Caco-2 (cell line): ENCODE measurements at regions not wholly inside any gene's neighbourhood (a gene's known extent, or its start where the extent isn't known, plus 50 kb on each side); places are given as distances from the start of the nearest gene placed in this dataset.
"Not testable (repeated sequence)": the region's sequence is repeated elsewhere in the genome, so short reads cannot be mapped to it uniquely, and the experiment has no call there.

Experiments
- BruUV-seq: library from RNA; stranded (reverse); fragments of 400-500 nt; replicated peaks from 2 replicates; lab custom pipeline; 2021; lab: Mats Ljungman, UMichigan
- CTCF ChIA-PET: fragments of 300-600 bp; sonication (Branson Sonifier 250); formaldehyde crosslinking; loops from one replicate; lab custom pipeline; 2022; ENCODE audit warnings: antibody characterized with exemption; lab: Charles Lee
- POLR2A ChIA-PET: fragments of 300-600 bp; sonication (Branson Sonifier 250); formaldehyde crosslinking; loops from one replicate; lab custom pipeline; 2022; ENCODE audit warnings: antibody characterized with exemption; lab: Charles Lee
- DNase-seq, 2 experiments: peaks; one replicate each; pipeline versions ENCODE4 v3.0.0 to v3.0.0-alpha.2; 2020 to 2022
- H3K27me3 ChIP-seq: replicated peaks from 2 replicates; pipeline ENCODE4 v1.6.0; 2011; ENCODE audit warnings: low read length; ENCODE audit not compliant: control insufficient read depth, insufficient read depth
- H3K36me3 ChIP-seq: 2 replicates; pipeline ENCODE4 v1.5.1; 2011; ENCODE audit warnings: low read length; ENCODE audit not compliant: control insufficient read depth, insufficient read depth
- H3K4me1 ChIP-seq: fragments of 250-450 bp; sonication (Bioruptor Pico); 2 replicates; pipeline ENCODE4 v1.5.1; 2020; ENCODE audit warnings: mild to moderate bottlenecking
- H3K4me3 ChIP-seq: 2 replicates; pipeline ENCODE4 v1.5.1; 2011; ENCODE audit warnings: low read depth, mild to moderate bottlenecking, control low read depth, low read length
- H3K9me3 ChIP-seq: fragments of 250-450 bp; sonication (Bioruptor Pico); 2 replicates; pipeline ENCODE4 v1.5.1; 2020; ENCODE audit warnings: mild to moderate bottlenecking, moderate library complexity
- H3K27ac Mint-ChIP-seq: one replicate; pipeline ENCODE4 v1.8.0; 2022; ENCODE audit warnings: mixed read lengths; ENCODE audit not compliant: unreplicated experiment
- H3K27me3 Mint-ChIP-seq: one replicate; pipeline ENCODE4 v1.8.0; 2022; ENCODE audit warnings: mixed read lengths; ENCODE audit not compliant: insufficient read depth, unreplicated experiment
- H3K36me3 Mint-ChIP-seq: one replicate; pipeline ENCODE4 v1.8.0; 2022; ENCODE audit warnings: mild to moderate bottlenecking, mixed read lengths; ENCODE audit not compliant: insufficient read depth, unreplicated experiment
- H3K4me1 Mint-ChIP-seq: one replicate; pipeline ENCODE4 v1.8.0; 2022; ENCODE audit warnings: low read depth, mixed read lengths; ENCODE audit not compliant: unreplicated experiment
- H3K4me3 Mint-ChIP-seq: one replicate; pipeline ENCODE4 v1.8.0; 2022; ENCODE audit warnings: mild to moderate bottlenecking, moderate library complexity, mixed read lengths; ENCODE audit not compliant: unreplicated experiment
- H3K9me3 Mint-ChIP-seq: one replicate; pipeline ENCODE4 v1.8.0; 2022; ENCODE audit warnings: mixed read lengths; ENCODE audit not compliant: unreplicated experiment
- CTCF ChIP-seq, 2 experiments: fragments of 200-600 bp in 1 of 2; IDR thresholded peaks; 1 replicate in 1 of 2; 2 replicates in 1 of 2; pipeline versions ENCODE4 v1.5.1 to v1.8.0; 2011 to 2022; ENCODE audit warnings: antibody characterized with exemption in 1 of 2, control low read depth in 1 of 2, inconsistent platforms in 1 of 2, low read depth in 1 of 2, low read length in 1 of 2, mild to moderate bottlenecking in 1 of 2, moderate library complexity in 1 of 2; ENCODE audit not compliant: insufficient read depth in 1 of 2, severe bottlenecking in 1 of 2, unreplicated experiment in 1 of 2
- intact Hi-C: fragments of 100-400 bp; cut with micrococcal nuclease; formaldehyde crosslinking; loops from one replicate; pipeline ENCODE4 v1.10.0; 2022; ENCODE audit not compliant: unreplicated experiment

DNA sequence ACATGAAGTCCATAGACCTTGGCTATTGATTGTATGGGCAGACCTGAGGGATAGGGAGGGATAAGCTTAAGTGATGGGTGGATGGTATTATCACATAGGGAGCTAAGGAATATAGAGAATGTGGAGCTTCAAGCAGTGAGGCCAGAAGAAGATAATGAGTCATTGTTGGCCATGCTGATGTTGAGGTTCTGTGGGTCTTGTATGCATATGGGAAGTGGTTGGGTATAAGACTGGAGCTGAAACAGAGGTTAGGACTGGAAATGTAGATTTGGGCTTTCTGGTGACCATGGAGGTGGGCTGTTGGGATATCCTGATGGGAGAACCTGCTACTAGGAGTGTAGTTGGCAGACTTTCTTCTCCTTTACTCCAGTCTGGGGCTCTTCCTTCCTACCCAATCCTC, 73.7 kb upstream of the TSC22D1 start:
- Histone ChIP-seq H3K36me3 (no peaks in the 10 kb centered on the region), H3K27me3 (no peaks in the 10 kb centered on the region), H3K9me3 (no peaks in the 10 kb centered on the region), H3K4me3 (no peak overlapping the region), H3K4me1 (no peaks in the 10 kb centered on the region)
- no peak overlapping the region for H3K4me3 Mint-ChIP-seq
- BruUV-seq = no TSS peak
- DNase-seq = no peak
- ChIA-PET CTCF (no interaction called here), POLR2A (no interaction called here)
- H3K27me3 Mint-ChIP-seq = no peaks in the 10 kb centered on the region
- H3K36me3 Mint-ChIP-seq = no peaks in the 10 kb centered on the region
- H3K27ac Mint-ChIP-seq = no peak overlapping the region
- H3K4me1 Mint-ChIP-seq = no peaks in the 10 kb centered on the region
- no peak for TF ChIP-seq CTCF (IDR thresholded peaks at IDR 0.05; ENCODE audit: insufficient read depth in 1 of 2, low read depth in 1 of 2, low read length in 1 of 2, severe bottlenecking in 1 of 2, unreplicated experiment in 1 of 2)
- intact Hi-C loops = loop anchor here (10.0 kb wide), 1 partner anchor 165 kb away; no protein-coding TSS in a partner anchor
- no peaks in the 10 kb centered on the region for H3K9me3 Mint-ChIP-seq

DNA sequence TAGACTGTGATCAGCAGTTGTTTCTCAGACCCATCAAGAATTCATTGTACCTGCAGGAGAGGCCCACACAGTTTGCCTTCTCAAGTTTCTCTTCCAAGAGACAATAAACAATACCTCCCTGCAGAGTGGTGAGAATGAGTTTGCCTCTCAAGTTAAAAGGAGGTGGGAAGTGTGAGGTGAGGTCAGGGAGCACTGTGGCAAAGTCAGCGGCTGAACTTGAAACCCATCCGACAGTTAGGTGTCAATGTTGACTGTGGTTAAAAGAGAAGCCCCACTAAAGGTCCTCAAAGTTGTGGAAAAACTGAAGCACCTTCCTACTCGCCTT, 72.9 kb upstream of the TSC22D1 start:
- no peak for DNase-seq
- Histone ChIP-seq H3K9me3 (no peaks in the 10 kb centered on the region), H3K27me3 (no peaks in the 10 kb centered on the region), H3K4me3 (no peak overlapping the region), H3K36me3 (no peaks in the 10 kb centered on the region), H3K4me1 (no peaks in the 10 kb centered on the region)
- ChIA-PET POLR2A (no interaction called here), CTCF (no interaction called here)
- no peaks in the 10 kb centered on the region for H3K27me3 Mint-ChIP-seq
- no peaks in the 10 kb centered on the region for H3K36me3 Mint-ChIP-seq
- TF ChIP-seq CTCF (IDR thresholded peaks at IDR 0.05; ENCODE audit: insufficient read depth in 1 of 2, low read depth in 1 of 2, low read length in 1 of 2, severe bottlenecking in 1 of 2, unreplicated experiment in 1 of 2) = no peak
- no peaks in the 10 kb centered on the region for H3K9me3 Mint-ChIP-seq
- no peak overlapping the region for H3K4me3 Mint-ChIP-seq
- BruUV-seq = no TSS peak
- no peak overlapping the region for H3K27ac Mint-ChIP-seq
- H3K4me1 Mint-ChIP-seq = no peaks in the 10 kb centered on the region
- intact Hi-C loops = loop anchor here (10.0 kb wide), 1 partner anchor 164 kb away; no protein-coding TSS in a partner anchor

DNA sequence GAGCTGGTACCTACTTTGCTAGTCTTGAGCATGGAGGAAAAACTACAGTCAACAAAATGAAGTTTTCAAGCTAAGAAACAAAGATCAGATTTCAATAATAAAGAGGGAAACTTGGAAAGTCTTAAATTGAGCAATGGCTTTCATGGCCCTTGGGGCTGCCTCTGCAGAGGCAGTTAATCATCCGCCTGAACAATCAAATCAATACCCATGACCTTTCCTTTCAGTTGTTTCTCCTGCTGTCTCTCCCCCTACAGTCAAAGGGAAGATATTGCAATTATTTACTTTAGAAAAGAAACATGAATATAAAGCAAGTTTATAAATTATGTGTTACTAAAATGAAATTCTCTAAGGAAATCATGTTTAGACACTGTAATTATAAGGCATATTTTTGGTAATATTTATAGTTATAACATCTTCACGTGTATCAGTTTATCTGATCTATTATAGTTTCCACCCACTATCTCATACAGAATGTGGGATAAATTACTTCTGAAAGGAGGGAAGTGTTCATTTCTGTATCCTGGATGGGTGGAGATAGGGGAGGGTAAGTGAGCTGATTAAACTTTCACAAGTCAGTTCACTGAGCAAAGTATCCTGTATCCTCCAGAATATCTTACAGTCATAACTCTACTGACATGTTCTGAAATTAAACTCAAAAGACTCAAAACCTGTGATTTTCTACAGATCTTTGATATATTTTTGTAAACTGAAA, 72.4 kb upstream of the TSC22D1 start:
- no peaks in the 10 kb centered on the region for H3K4me1 Mint-ChIP-seq
- no peaks in the 10 kb centered on the region for H3K36me3 Mint-ChIP-seq
- H3K27me3 Mint-ChIP-seq = no peaks in the 10 kb centered on the region
- DNase-seq = peak in 1 of 2 experiments; percentile 12
- Histone ChIP-seq H3K36me3 (no peaks in the 10 kb centered on the region), H3K9me3 (no peaks in the 10 kb centered on the region), H3K4me1 (no peaks in the 10 kb centered on the region), H3K4me3 (no peak overlapping the region), H3K27me3 (no peaks in the 10 kb centered on the region)
- no peak overlapping the region for H3K27ac Mint-ChIP-seq
- ChIA-PET POLR2A (no interaction called here), CTCF (interaction anchor here (0.5 kb wide), 1 partner anchor 96 kb away, joined by 3 read pairs; no protein-coding TSS in a partner anchor)
- intact Hi-C loops = loop anchor here (10.0 kb wide), 1 partner anchor 164 kb away; no protein-coding TSS in a partner anchor
- H3K4me3 Mint-ChIP-seq = no peak overlapping the region
- BruUV-seq = no TSS peak
- no peaks in the 10 kb centered on the region for H3K9me3 Mint-ChIP-seq
- TF ChIP-seq CTCF (IDR thresholded peaks at IDR 0.05; ENCODE audit: insufficient read depth in 1 of 2, low read depth in 1 of 2, low read length in 1 of 2, severe bottlenecking in 1 of 2, unreplicated experiment in 1 of 2) = peak; percentile 29 to 38

GRCh38 chr13:44647560-44647959, 71.4 kb upstream of the TSC22D1 start:
- CTCF ChIA-PET = interaction anchor here (0.6 kb wide), 1 partner anchor 212 kb away, joined by 8 read pairs; no protein-coding TSS in a partner anchor
- DNase-seq, BruUV-seq: not testable (repeated sequence)

More at GRCh38 chr13:44647560-44647959, 71.4 kb upstream of the TSC22D1 start:
- H3K36me3 Mint-ChIP-seq, H3K36me3 ChIP-seq, H3K27me3 Mint-ChIP-seq, H3K9me3 Mint-ChIP-seq, H3K27ac Mint-ChIP-seq, H3K4me1 Mint-ChIP-seq, H3K4me3 Mint-ChIP-seq, H3K9me3 ChIP-seq, H3K4me1 ChIP-seq, H3K4me3 ChIP-seq, H3K27me3 ChIP-seq, POLR2A ChIA-PET: not testable (repeated sequence)
- intact Hi-C loops = loop anchor here (10.0 kb wide), 1 partner anchor 163 kb away; no protein-coding TSS in a partner anchor
